Stimulated activated CD4-positive, alpha-beta T cell treated with anti-CD3 and anti-CD28 coated beads, Interleukin-4, amount 100 ng/mL, for 48 hours (primary cell): ENCODE measurements at regions not wholly inside any gene's neighbourhood (a gene's known extent, or its start where the extent isn't known, plus 50 kb on each side); places are given as distances from the start of the nearest gene placed in this dataset.

Experiments used
- DNase-seq, 2 donors: peaks; one replicate each; pipeline ENCODE4 v3.0.0-alpha.2; 2020; ENCODE audit warnings: low read depth in 2 of 2

DNA sequence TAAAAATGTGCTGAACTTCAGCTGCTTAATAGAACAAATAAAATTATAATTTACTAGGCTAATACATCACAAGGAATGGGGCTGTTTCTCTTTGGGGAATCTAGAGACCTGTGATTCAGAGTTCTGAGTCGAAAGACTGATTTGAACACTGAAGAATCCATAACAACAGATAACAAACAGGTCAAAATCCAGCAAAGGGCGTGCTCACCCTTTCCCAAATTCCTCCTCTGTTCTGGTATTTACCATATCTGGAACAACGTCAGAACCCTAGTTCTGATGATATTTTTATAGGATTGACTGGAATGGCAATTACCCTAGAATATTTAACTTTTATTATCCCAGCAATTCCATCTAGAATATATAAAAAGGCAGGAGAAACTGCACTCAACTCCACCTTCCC, 66.0 kb upstream of the ITGA6 start:
- DNase-seq: no peak

GRCh38 chr2:172361840-172362239, 65.5 kb upstream of the ITGA6 start:
- no peak for DNase-seq

DNA sequence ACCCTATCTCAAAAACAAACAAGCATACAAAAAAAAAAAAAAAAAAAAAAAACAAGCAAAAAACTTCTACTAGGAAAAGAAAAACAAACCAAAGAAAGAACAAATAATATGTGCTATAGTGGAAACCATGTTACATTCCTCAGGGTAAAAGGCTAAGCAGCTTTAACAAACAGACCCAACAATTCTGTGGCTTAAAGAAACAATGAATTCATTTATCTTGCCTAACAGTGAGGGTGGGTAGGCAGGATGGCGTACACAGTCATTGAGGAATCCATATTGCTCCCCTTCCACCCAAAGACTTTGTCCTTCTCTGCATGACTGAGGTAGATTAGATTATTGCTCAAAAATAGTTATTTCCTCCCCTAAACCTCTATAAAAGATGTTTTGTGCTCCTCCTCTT, 63.1 kb upstream of the ITGA6 start:
- DNase-seq: no peak

DNA sequence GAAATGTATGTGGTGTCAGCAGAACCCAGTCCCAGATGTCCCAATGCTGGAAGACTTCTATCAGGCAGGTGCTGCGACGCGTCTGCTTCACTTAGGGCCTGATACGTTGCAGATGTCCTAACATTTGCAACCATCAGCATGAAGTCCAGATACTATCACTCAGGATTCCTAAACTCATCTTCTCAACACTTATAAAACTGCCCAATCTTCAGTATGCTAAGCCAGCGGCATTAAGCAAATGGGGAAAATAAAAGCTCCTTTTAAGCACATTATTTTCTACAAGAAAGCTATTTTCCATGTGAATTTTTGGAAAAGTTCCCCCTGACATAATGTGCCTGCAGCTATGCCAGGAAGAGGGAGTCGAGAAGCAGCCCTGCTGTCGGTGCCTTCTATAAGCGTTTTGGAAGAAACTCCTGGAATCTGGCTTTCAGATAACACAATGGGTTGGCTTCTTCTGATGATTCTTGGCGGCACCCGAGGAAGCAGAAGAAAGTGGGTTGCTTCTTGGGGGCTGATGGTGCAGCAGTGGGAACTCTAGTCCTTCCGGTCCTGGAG, 60.7 kb upstream of the ITGA6 start:
- no peak for DNase-seq

DNA sequence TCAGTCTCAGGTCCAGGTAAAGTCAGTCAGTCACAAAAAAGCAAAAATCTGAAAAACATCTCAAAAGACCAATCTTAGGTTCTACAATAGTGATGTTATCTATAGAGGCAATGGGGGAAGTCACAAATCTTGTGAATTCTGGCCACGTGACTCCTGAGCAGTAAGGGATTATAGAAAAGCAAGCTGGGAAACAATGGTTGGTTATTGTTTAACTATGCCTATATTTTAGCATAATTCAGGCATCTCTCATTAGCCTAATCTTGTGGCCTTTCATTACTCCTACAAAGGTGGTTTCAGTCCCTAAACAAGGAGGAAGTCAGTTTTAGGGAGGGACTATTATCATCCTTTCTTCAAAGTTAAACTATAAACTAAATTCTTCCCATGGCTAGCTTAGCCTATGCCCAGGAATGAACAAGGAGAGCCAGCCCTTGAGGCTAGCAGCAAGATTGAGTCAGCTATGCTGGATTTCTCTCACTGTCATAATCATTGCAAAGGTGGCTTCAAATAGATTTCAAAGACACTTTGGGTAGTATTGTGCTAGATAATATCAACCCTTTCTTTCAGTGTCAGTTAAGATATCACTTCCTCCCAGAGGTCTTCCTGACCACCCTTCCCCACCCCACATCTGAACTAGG, 56.4 kb upstream of the ITGA6 start:
- DNase-seq: no peak

DNA sequence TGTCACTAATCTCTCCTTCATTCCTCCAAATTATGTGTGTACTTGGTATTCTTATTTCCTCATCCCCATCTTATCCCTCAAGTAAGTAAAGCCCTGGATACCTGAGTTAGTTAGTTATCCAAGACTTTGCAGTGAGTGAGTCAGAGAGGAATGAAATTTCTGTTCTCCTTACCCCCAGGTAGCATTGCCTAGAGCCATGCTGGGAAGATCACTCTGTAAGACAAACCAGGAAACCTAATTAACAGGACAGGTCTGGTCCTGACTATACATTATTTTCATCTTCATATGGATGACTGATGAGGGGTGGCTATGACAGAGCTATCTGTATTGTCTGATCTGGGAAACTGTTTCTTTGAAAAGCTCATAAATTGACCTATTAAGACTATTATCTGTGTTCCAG, 55.0 kb upstream of the ITGA6 start:
- DNase-seq: no peak

GRCh38 chr2:172373076-172373475, 54.3 kb upstream of the ITGA6 start:
- DNase-seq: no peak

DNA sequence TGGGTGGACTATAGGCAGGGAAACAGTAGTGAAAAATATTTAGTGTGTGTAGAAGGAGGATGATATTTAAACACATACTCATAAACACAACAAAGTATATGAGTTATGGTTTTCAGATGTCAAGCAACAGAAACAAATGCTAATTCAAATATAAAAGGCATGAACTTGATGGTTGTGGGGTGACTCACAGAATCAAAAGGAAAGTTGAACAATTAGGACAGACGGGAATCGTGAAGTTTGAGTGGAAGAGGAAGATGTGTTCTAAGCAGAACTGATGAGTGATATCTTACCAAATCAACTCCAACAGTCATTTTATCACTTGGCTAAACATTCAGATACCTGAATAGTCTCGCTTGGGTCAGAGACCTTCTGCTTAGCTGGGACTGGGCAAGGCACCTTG, 53.6 kb upstream of the ITGA6 start:
- no peak for DNase-seq

DNA sequence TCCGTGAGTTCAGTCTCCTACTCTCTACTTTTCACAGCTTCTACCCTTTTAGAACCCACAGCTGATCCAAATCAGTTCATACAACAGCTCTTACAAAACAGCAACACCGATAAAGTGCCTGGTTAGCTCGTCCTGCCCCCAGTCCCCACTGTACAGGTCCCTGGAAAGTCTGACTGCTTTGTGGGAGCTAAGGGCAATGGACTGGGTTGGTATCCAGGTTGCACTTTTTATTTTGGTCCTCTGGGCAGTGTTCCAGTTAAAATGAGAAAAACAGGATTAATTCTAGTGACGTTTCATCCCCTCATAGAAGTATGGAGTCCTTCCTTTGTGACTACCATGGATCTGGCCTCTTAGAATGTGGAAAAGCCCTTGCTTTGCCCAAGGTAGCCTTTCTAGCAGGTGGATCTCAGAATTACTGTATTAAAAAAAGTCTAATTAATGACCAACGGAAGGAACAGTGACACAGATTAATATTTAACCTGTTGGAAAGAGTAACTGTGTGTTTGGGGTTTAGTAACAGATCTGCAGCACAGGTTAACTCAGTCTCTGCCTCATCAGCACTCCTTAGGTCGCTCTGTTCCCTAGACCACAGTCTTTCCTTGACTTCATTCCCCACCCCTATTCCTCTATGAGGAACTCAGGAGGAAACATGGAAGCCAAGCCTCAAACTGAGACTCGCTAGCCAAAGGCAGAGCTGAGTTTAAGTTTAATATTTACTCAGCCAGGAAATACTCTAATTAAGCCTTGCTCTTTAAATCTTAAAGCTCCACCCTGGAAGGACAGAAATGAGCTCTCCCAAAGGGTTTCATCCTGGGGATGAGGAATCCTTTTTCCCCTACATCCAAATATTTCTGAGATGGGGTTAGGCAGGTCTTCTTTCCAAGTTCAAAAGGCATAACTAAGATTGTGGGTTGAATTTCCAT, 52.8 kb upstream of the ITGA6 start:
- DNase-seq: no peak

GRCh38 chr2:172375251-172375650, 52.1 kb upstream of the ITGA6 start:
- no peak for DNase-seq

DNA sequence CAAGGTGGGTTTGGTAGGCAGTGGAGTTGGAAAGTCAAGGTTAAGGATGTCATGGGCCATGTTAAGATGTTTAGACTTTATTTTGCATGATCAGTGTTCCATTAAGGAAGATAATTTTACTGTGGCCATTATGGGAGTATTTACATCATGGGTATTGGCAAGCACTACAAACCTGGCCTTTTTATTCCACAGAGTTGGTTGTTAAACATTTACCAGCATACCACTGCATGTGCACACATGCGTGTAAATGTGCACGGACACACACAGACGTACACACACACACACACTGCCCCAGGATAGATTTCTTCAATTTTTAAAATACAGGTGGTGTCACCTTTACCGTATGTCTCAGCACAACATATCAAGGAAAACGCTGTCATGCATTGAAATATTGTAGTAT, 51.4 kb upstream of the ITGA6 start:
- DNase-seq: no peak

GRCh38 chr2:172376505-172377125, 50.8 kb upstream of the ITGA6 start:
- no peak for DNase-seq

GRCh38 chr2:172377408-172377807, 50.0 kb upstream of the ITGA6 start:
- DNase-seq: no peak
